ENCODE measurements at regions not wholly inside any gene's neighbourhood (a gene's known extent, or its start where the extent isn't known, plus 50 kb on each side); places are given as distances from the start of the nearest gene placed in this dataset.

GRCh38 chr7:156230576-156230975, 410.0 kb upstream of the RNF32 start:
- no peak for DNase-seq (ENCODE audit: low read depth)
- no peak overlapping the region for H3K4me3 ChIP-seq (ENCODE audit: low read depth, low read length)
- TF ChIP-seq CTCF (IDR thresholded peaks at IDR 0.05; ENCODE audit: control insufficient read depth, extremely low read depth, insufficient read depth) = no peak

GRCh38 chr7:156224833-156225225, 412.6 kb upstream of the SHH start:
- H3K4me3 ChIP-seq (ENCODE audit: low read depth, low read length) = no peak overlapping the region
- no peak for TF ChIP-seq CTCF (IDR thresholded peaks at IDR 0.05; ENCODE audit: control insufficient read depth, extremely low read depth, insufficient read depth)
- no peak for DNase-seq (ENCODE audit: low read depth)

GRCh38 chr7:156223935-156224832, 411.9 kb upstream of the SHH start:
- H3K4me3 ChIP-seq (ENCODE audit: low read depth, low read length) = no peak overlapping the region
- TF ChIP-seq CTCF (IDR thresholded peaks at IDR 0.05; ENCODE audit: control insufficient read depth, extremely low read depth, insufficient read depth) = no peak
- DNase-seq (ENCODE audit: low read depth) = no peak

GRCh38 chr7:156222611-156223010, 410.3 kb upstream of the SHH start:
- TF ChIP-seq CTCF (IDR thresholded peaks at IDR 0.05; ENCODE audit: control insufficient read depth, extremely low read depth, insufficient read depth) = no peak
- DNase-seq (ENCODE audit: low read depth) = no peak
- H3K4me3 ChIP-seq (ENCODE audit: low read depth, low read length) = no peak overlapping the region

- TF ChIP-seq CTCF (IDR thresholded peaks at IDR 0.05; ENCODE audit: control insufficient read depth, extremely low read depth, insufficient read depth) = no peak
- H3K4me3 ChIP-seq (ENCODE audit: low read depth, low read length) = no peak overlapping the region
- no peak for DNase-seq (ENCODE audit: low read depth)
Measured at GRCh38 chr7:156222151-156222550, 409.9 kb upstream of the SHH start.

- H3K4me3 ChIP-seq (ENCODE audit: low read depth, low read length) = no peak overlapping the region
- no peak for DNase-seq (ENCODE audit: low read depth)
- TF ChIP-seq CTCF (IDR thresholded peaks at IDR 0.05; ENCODE audit: control insufficient read depth, extremely low read depth, insufficient read depth) = no peak
Measured at GRCh38 chr7:156220701-156221100, 408.4 kb upstream of the SHH start.

Data from LNCaP clone FGC (cell line).